DMS 273 treated with DMSO at 0.1 percent for 48 hours (cell line): ENCODE measurements at regions not wholly inside any gene's neighbourhood (a gene's known extent, or its start where the extent isn't known, plus 50 kb on each side); places are given as distances from the start of the nearest gene placed in this dataset.
"Not testable (repeated sequence)": the region's sequence is repeated elsewhere in the genome, so short reads cannot be mapped to it uniquely, and the experiment has no call there.

Experiments used
- DNase-seq: peaks from one replicate; lab custom pipeline; 2025; lab: John Stamatoyannopoulos, UW

DNA sequence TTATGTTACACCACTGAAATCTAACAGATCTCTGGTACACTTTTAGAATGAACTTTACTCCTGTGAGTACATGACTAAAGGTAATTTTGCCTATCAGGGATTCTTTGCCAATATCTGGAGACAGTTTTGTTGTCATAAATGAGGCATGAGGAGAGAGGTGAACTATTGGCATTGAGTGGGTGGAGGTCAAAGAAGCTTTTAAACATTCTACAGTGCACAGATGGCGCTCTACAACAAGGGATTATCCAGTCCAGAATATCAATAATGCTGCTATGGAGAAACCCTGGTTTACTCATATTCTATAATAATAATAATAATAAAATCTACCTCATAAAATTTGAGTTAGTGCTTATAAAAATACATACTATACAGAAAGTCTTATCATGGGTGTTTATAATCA, 702.3 kb downstream of the SI start:
- DNase-seq = no peak

DNA sequence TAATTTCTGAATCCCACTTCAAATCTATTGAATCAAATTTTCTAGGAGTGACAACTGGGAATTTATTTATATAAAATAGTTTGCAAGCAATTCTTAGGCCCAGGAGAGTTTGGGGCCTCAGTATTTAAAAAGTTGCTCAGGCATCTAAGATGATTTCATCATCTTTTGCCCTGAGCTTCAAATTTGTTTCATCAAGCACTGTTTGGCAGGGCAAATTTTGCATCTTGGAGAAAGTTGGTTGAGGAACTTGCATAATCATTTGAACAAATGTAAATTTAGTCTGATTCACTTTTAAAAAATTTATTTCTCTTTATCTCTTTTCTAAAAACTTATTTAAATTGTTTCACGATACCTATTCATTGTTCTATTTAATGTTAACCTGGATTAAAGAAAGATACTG, 702.8 kb downstream of the SI start:
- DNase-seq = no peak

DNA sequence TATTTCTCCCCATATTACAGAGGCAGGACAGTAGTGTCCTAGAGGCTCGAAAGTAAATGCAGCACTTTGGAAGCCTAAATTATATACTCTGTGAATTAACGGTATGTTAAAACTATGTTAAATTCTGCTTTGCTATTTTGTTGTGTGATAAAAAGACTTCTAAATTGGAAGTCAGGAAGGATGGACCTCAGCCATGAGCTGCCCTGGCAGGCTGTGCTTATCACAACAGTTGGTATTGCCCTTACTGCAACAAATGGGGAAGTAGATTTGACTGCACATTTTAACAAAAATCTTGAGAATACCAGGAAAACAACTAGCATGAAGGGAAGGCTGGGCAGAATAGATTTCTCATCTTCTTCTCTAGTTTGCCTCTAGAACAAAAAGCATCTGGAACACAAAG, 706.6 kb downstream of the SI start:
- no peak for DNase-seq

DNA sequence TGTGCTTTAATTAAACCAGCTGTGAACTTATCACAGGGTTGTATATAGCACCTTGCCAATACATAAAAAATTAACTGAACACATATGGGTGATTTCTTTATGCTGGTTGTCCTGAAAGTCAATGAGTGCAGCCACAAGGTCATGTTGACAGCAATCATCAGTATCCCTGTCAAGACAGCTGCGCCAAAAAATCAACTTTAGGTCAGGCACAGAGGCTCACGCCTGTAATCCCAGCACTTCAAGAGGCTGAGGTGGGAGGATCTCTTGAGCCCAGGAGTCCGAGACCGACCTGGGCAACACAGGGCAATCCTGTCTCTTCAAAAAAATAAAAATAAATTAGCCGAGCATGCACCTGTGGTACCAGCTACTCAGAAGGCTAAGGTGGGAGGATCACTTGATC, 707.3 kb downstream of the SI start:
- no peak for DNase-seq

DNA sequence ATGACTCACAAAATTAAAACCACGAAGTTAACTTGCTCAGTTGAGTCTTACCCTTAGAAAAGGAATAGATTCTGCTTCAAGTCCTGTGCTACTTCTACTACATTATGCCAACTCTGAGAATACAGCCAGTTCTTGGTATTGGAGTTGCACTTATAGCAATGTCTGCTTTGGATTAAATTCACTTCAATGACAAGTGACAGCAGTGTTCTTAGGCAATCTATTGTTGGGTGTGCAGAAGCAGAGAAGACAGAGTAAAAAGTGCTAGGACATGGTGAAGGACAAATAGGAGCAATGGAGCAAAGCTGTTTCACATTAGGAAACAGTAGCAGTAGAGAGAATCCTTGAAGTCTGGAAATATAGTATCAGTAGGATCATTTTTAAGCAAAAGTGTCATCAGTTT, 713.1 kb downstream of the SI start:
- no peak for DNase-seq

DNA sequence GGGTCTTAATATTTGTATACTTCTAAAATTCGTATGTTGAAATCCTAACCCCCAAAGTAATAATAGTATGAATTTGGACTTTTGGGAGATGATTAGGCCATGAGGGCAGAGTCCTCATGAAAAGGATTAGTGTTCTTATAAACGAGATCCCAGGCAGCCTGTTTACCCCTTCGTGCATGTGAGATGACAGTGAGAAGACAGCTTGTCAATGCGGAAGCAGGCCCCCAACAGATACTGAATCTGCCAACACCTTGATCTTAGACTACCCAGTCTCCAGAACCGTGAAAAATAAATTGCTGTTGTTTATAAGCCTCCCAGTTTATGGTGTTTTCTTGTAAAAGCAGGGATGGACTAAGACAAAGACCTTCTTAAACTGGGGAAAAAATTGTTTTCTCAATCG, 714.2 kb downstream of the SI start:
- DNase-seq = no peak

DNA sequence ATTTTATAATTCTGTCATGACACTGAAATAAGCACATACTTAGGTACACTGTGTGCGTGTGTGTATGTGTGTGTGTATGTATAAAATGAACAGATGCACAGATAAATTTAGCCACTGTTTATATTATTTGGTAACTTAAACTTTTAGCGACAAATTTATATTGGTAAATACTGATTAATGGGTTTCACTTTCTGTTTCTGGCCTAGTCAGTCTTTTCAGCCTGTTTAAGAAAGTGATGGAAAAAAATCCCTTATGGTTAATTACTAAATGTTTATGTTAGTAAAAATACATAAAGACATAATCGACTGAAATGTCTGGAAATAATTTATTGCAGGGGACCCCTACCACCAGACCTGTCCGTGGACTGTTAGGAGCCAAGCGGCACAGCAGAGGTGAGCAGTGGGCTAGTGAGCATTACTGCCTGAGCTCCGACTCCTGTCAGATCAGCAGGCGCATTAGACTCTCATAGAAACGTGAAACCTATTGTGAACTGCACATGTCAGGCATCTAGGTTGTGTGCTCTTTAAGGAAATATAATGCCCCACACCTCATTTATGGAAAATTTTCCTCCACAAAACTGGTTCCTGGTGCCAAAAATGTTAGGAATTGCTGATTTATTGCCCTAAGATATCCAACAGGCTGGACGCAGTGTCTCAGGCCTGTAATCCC, 717.4 kb downstream of the SI start:
- DNase-seq = no peak

DNA sequence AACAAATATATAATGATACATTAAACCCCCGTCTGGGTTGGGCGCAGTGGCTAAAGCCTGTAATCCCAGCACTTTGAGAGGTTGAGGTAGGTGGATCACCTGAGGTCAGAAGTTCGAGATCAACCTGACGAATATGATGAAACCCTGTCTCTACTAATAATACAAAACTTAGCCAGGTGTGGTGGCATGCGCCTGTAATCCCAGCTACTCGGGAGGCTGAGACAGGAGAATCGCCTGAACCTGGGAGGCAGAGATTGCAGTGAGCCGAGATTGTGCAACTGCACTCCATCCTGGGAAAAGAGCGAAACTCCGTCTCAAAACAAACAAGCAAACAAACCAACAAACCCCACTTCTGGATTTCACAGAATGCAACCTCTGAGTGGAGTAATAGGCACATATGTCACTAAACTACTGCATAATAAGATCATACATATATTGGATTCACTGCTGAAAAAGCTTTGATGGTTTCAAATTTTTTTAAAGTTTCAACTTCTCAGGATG, 718.2 kb downstream of the SI start:
- DNase-seq = no peak

DNA sequence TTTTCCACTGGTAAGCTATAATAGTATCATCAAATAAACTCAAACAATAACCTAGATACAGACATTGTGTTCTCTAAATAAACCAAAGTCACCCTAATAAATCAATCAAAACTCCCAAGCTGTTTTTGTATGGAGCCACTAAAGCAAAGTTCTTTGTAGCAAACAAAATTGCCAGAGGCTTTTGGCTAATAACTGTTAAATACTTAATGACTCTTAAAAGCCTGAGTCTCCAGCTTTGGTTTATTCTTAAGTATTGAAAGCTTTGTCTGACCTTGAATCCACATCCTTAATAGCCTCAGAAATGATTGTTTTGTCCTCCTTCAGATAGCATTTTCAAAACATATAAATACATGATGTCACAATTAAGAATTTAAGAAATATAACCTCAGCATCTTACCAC, 725.3 kb downstream of the SI start:
- DNase-seq = no peak

DNA sequence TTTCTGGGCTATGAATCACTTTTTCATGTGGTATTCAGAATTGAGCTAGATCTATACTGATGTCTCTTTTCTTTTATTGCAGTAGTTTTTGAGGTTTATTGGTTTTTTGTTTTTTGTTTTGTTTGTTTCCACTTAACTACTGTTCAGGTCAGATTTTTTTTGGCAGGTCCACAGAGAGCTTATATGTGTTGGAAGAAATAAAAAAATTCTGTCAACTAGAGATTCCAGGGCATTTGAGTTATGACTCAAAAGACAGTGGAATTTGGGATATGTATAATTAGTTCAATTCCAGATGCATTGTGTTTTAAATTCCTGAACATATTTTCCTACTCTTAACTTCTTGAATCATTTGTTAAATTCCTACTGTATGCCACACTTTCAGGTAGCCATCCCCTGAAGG, 727.2 kb downstream of the SI start:
- no peak for DNase-seq

DNA sequence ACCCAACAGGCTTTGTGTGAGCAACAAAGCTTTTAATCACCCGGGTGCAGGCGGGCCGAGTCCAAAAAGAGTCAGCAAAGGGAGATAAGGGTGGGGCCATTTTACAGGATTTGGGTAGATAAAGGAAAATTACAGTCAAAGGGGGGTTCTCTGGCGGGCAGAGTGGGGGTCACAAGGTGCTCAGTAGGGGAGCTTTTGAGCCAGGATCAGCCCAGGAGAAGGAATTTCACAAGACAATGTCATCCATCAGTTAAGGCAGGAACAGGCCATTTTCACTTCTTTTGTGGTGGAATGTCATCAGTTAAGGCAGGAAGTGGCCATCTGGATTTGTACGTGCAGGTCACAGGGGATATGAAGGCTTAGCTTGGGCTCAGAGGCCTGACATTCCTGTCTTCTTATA, 736.1 kb downstream of the SI start:
- DNase-seq = not testable (repeated sequence)

DNA sequence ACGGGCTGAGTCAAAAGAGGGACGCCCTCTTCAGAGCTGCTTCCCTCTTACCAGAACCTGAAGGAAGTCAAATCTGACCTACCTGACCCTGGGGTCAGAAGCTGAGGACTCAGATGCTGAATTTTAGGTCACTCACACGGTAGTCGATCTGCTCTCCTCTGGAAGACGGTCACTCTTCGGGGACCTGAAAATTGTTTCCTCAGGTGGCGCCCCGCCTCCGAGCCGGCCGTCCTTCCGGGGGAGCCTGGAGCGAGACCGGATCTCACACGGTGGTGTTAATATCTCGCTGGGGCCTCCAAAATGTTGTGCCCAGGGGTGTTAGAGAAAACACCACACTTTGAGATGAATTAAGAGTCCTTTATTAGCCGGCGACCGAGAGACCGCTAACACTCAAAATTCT, 737.2 kb downstream of the SI start:
- DNase-seq = no peak

DNA sequence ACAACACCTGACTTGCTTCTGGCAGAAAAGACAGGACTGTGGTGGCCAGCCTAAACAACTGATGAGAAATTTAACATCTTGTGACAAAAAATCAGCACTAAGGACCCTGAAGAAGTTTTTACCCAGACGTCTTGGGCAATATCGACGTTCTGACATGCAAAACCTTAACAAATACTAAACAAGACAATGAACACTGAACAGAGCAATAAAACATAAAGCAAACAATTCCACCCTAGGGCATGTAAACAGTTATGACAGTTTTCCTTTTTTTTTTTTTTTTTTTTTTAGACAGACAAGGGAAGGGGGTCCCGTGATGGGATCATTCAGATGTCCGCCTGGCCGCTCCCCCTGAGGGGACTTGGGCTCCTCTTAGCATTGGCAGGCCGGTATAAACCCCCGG, 738.0 kb downstream of the SI start:
- DNase-seq = no peak

DNA sequence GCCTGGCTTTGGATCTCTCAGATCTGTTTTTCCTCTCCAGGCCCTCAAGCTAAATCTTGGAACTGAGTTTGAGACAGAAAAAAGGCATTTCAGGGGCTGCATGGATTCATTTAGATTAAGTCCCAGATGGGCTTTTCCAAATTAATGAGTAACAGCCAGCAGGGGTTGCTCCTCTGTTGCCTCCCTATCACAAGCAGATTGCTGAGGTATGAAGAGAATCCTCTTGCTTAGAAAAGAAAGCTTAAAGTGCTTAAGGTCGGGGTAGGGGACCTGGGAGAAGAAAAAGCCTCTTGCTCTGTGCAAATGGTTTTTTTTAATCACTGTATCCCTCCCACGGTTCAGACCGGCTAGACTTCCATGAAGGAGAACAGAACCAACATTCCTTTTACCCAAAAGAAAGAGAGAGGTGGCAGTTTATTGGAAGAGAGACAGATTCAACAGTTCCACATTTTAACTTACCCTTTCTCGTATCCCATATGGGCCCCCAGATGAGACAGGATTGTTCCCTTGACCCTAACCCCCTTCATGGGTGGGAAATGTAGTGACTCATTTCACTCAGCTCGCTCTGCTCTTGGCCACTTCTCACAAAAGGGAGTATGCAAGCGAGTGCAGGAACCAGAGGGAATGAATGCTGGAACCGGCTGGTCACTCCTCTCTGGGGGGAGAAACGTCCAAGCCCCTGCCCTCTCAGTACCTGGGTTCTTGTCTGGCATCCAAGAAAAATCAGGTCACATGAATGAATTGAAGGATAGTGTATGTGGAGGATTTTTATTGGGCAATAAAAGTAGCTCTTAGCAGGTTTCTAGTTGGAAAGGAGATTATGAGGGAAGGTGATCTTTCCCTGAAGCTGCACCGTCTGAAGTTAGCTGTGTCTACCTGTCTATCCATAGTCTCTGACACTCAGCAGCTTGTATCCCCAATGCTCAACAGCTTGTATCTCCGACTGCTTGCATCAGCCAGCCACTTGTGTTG, 745.2 kb downstream of the SI start:
- DNase-seq = no peak

DNA sequence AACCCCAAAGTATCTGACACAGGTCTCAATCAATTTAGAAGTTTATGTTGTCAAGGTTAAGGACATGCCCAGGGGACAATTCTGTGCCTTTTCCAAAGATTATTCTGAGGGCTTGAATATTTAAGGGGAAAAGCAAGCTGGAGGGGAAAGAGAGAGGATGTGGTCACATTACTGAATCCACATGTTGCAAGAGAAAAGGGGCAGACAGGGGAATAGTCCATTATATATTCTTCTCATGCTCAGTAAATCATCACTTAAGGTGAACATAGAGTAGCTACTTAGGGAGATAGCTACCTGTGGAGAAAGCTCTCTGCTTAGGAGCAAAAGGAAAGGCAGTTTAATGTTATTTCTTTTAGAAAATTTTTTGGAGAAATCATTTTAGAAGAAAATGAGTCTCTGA, 751.6 kb downstream of the SI start:
- no peak for DNase-seq

DNA sequence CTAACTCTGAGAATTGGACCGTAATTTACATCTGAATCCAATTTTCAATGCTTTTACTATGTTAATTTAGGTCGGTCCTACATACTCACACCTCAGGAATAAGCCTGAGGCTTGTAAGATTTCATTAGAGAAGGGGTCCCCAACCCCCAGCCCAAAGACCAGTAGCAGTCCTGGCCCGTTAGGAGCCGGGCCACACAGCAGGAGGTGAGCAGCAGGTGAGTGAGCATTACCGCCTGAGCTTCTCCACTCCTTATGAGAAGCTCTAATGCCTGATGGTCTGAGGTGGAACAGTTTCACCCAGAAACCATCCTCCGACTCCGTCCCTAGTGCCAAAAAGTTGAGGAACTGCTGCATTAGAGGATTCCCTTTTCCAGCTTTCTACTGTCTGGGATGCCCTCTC, 757.3 kb downstream of the SI start:
- no peak for DNase-seq

DNA sequence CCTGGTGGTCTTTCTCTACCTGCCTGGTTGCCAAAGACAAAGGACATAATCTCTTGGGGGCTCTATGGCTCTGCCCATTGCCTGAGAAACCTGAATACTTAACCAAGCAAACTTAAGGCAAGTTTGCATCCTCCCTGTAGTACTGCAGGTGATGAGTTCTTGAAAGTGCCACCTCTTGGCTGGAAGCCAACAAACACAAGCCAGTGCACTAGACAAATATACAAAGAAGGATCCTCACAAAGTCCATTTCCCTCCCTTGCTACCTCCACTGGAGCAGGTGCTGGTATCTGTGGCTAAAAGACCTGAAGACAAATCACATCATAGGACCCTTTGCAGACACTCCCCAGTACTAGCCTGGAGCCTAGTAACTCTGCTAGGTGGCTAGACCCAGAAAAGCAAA, 772.3 kb downstream of the SI start:
- DNase-seq = no peak

DNA sequence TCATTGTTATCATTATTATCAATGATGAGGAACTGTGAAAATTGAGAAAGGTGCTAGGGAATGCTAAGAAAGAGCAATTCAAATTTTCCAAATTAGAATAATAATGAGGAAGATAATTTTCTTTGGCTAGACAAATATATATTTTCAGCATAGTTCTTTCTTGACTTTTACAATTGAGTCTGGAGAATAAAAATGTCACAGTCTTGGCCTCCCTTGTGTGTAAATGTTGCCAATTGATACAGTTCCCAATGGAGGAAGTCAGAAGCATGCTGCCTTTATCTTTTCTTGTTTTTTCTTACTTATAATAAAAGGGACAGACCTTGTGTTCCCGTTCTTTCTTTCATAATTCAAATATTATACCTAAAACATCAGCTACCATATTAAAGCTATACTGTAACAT, 774.4 kb downstream of the SI start:
- DNase-seq = no peak

DNA sequence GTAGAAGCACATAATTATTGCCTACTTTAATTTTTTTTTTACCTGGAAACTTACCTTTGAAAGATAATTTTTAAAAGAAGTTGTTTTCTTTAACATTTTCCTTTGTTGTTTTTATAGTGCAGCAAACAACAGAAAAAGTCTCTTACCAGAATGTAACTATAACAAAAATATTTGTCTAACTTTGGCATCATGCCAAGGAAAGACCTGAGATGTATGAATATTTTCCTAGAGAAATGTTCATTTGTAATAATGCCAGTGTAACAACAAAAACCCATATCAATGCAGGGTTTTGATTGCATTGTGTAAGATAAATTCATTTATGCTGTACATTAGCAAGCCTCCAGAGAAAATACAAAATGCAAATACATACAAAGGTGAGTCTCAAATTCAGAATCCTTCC, 775.7 kb downstream of the SI start:
- no peak for DNase-seq

DNA sequence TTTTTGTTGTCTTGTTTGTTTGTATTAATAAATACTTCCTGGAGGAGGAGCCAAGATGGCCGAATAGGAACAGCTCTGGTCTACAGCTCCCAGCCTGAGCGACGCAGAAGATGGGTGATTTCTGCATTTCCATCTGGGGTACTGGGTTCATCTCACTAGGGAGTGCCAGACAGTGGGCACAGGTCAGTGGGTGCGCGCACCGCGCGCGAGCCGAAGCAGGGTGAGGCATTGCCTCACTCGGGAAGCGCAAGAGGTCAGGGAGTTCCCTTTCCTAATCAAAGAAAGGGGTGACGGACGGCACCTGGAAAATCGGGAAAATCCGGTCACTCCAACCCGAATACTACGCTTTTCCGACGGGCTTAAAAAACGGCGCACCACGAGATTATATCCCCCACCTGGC, 786.8 kb downstream of the SI start:
- not testable (repeated sequence) for DNase-seq

DNA sequence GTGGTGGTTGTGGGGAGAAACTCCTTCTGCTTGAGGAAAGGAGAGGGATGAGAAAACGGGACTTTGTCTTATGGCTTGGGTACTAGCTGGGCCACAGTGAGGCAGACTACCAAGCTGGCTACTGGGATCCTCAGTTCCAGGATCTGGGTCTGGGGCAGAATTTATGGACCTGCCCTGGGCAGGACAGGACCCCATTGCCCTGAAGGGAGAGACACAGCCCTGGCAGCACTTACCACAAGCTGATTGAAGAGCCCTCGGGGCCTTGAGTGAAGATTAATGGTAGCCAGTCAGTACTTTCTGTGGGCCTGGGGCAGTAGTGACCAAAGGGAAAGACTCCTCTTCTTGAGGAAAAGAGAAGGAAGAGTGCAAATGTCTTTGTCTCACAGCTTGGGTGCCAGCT, 799.7 kb downstream of the SI start:
- no peak for DNase-seq

DNA sequence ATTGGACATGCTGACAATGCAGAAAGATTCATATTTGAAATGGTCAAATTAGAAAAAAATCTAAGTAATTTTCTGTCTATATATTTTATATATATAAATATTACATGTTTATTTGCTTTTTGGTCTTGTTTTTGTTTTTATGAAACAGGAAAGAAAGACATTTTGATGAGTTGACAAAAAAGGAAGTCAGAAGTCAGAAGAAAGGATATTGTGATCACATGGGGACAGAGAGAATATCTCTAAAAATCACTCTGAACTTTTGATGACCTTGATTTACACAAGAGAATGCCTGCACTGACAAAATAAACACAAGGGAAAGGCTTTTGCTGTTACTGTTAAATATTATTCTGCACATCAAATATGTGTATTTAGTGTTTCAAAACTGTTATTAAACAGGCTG, 811.2 kb downstream of the SI start:
- no peak for DNase-seq

DNA sequence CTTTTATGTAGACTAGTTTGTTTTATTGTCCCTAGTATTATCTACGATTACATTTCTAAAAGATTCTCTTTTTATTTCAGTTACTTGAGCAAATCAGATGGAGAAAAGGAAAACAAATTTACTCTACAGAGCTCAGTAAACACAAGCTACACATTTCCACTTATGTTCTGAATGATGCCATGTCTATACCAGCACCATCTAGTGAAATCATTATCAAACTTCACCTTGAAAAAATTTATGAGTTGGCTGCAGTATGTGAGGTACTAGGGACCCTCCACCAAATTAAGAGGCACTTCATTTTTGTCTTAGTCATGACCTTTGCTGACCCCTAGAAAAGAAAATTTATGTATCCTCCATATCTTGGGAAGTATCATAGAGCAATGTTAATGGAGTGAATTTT, 827.4 kb downstream of the SI start:
- no peak for DNase-seq
